HL-60 (cell line): ENCODE measurements at regions not wholly inside any gene's neighbourhood (a gene's known extent, or its start where the extent isn't known, plus 50 kb on each side); places are given as distances from the start of the nearest gene placed in this dataset.
"Not testable (repeated sequence)": the region's sequence is repeated elsewhere in the genome, so short reads cannot be mapped to it uniquely, and the experiment has no call there.

Experiments
- DNase-seq, 2 experiments: peaks; one replicate each; pipeline ENCODE4 v3.0.0-alpha.2; 2010 to 2020; ENCODE audit warnings: low read depth in 1 of 2, low spot score in 1 of 2
- H3K27ac ChIP-seq: fragments of 250-450 bp; sonication (Bioruptor Pico); replicated peaks from 2 replicates; pipeline ENCODE4 v1.5.1; 2020; ENCODE audit warnings: mild to moderate bottlenecking, moderate library complexity
- H3K27me3 ChIP-seq: fragments of 250-450 bp; sonication (Bioruptor Pico); 2 replicates; pipeline ENCODE4 v1.5.1; 2021; ENCODE audit warnings: mild to moderate bottlenecking, moderate library complexity; ENCODE audit not compliant: insufficient read depth, poor library complexity, severe bottlenecking
- H3K4me3 ChIP-seq: replicated peaks from 2 replicates; pipeline ENCODE4 v1.5.1; 2011; ENCODE audit warnings: mild to moderate bottlenecking, control low read depth, low read length; ENCODE audit not compliant: insufficient read depth
- GABPA ChIP-seq: IDR thresholded peaks from 2 replicates; pipeline ENCODE4 v1.6.1; 2012; ENCODE audit warnings: low read depth
- POLR2AphosphoS5 ChIP-seq: IDR thresholded peaks from 2 replicates; pipeline ENCODE4 v1.6.1; 2012; ENCODE audit warnings: low read depth
- REST ChIP-seq: IDR thresholded peaks from 2 replicates; pipeline ENCODE4 v1.6.1; 2012; ENCODE audit warnings: low read depth; ENCODE audit not compliant: insufficient replicate concordance
- SPI1 ChIP-seq: IDR thresholded peaks from 2 replicates; pipeline ENCODE4 v1.6.1; 2012; ENCODE audit warnings: low read depth, mild to moderate bottlenecking, borderline replicate concordance
- TF ChIP-seq, protein P1 (sequence below): IDR thresholded peaks from one replicate; pipeline ENCODE4 v1.5.1; 2011; ENCODE audit warnings: low read length, control low read depth, inconsistent platforms; ENCODE audit not compliant: insufficient read depth

- Histone ChIP-seq H3K27me3 (no peaks in the 10 kb centered on the region), H3K4me3 (no peak overlapping the region), H3K27ac (no peak overlapping the region)
- DNase-seq, result no peak
- TF ChIP-seq GABPA (no peak), POLR2AphosphoS5 (no peak), REST (no peak), SPI1 (no peak)
- TF ChIP-seq, protein P1, sequence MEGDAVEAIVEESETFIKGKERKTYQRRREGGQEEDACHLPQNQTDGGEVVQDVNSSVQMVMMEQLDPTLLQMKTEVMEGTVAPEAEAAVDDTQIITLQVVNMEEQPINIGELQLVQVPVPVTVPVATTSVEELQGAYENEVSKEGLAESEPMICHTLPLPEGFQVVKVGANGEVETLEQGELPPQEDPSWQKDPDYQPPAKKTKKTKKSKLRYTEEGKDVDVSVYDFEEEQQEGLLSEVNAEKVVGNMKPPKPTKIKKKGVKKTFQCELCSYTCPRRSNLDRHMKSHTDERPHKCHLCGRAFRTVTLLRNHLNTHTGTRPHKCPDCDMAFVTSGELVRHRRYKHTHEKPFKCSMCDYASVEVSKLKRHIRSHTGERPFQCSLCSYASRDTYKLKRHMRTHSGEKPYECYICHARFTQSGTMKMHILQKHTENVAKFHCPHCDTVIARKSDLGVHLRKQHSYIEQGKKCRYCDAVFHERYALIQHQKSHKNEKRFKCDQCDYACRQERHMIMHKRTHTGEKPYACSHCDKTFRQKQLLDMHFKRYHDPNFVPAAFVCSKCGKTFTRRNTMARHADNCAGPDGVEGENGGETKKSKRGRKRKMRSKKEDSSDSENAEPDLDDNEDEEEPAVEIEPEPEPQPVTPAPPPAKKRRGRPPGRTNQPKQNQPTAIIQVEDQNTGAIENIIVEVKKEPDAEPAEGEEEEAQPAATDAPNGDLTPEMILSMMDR, result no peak
Measured at GRCh38 chr1:72433591-72433990, 151.3 kb upstream of the NEGR1 start.

GRCh38 chr1:72432645-72433267 lies 150.4 kb upstream of the NEGR1 start:
- Histone ChIP-seq H3K27me3 (no peaks in the 10 kb centered on the region), H3K27ac (no peak overlapping the region), H3K4me3 (no peak overlapping the region)
- TF ChIP-seq, protein P1, result no peak
- TF ChIP-seq POLR2AphosphoS5, result no peak
- no peak for TF ChIP-seq GABPA
- TF ChIP-seq REST, result no peak
- TF ChIP-seq SPI1, result no peak
- DNase-seq, result no peak

DNA sequence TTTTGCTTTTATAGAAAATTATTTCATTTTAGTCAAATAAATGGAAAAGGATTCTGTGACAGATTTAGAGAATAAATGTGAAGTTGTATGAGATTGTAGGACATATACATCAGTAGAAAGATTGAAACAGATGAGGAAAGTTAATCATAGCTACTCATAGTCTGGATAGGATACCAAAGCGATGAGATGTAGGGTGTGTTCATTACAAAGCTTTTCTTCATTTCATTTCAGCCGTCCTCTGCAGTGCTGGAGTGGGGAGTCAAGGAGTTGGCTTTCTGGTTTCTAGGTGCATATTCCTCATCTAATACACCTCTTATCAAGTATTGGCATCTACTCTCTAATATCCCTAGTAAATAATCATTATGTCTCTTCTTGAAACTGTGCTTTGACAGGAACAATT lies 149.5 kb upstream of the NEGR1 start:
- DNase-seq, result no peak
- Histone ChIP-seq H3K27ac (no peak overlapping the region), H3K27me3 (no peaks in the 10 kb centered on the region), H3K4me3 (no peak overlapping the region)
- no peak for TF ChIP-seq SPI1
- no peak for TF ChIP-seq REST
- TF ChIP-seq POLR2AphosphoS5, result no peak
- no peak for TF ChIP-seq GABPA

- not testable (repeated sequence) for H3K27ac ChIP-seq, H3K27me3 ChIP-seq, DNase-seq, H3K4me3 ChIP-seq
Measured at GRCh38 chr1:72428276-72428675, 145.9 kb upstream of the NEGR1 start.
